OCI-LY7 (cell line): ENCODE measurements at regions not wholly inside any gene's neighbourhood (a gene's known extent, or its start where the extent isn't known, plus 50 kb on each side); places are given as distances from the start of the nearest gene placed in this dataset.
"Not testable (repeated sequence)": the region's sequence is repeated elsewhere in the genome, so short reads cannot be mapped to it uniquely, and the experiment has no call there.

Experiments
- BruUV-seq: library from RNA; stranded (reverse); fragments of 400-500 nt; replicated peaks from 2 replicates; lab custom pipeline; 2021; lab: Mats Ljungman, UMichigan
- CTCF ChIA-PET: fragments of 300-600 bp; sonication (Branson Sonifier 250); formaldehyde crosslinking; loops from one replicate; lab custom pipeline; 2022; ENCODE audit warnings: antibody characterized with exemption; ENCODE audit not compliant: unreplicated experiment; lab: Charles Lee
- POLR2A ChIA-PET: fragments of 300-600 bp; sonication (Branson Sonifier 250); formaldehyde crosslinking; loops from one replicate; lab custom pipeline; 2022; ENCODE audit warnings: antibody characterized with exemption; lab: Charles Lee
- DNase-seq: peaks from one replicate; pipeline ENCODE4 v3.0.0-alpha.2; 2015; ENCODE audit warnings: low spot score
- H2AFZ ChIP-seq: fragments of 200-600 bp; sonication (generic), shearing (Covaris generic); 2 replicates; pipeline ENCODE4 v1.6.1; 2014; ENCODE audit warnings: mild to moderate bottlenecking, antibody characterized with exemption, low read length, moderate library complexity
- H3K27ac ChIP-seq: fragments of 200-600 bp; sonication (generic); 2 replicates; pipeline ENCODE4 v1.5.1; 2014; ENCODE audit warnings: mixed run types, low read depth, mild to moderate bottlenecking, moderate library complexity, low read length, inconsistent platforms; ENCODE audit not compliant: poor library complexity, severe bottlenecking
- H3K36me3 ChIP-seq: fragments of 200-600 bp; sonication (generic); 2 replicates; pipeline ENCODE4 v1.6.1; 2014; ENCODE audit warnings: mild to moderate bottlenecking, antibody characterized with exemption, low read length, moderate library complexity, mixed read lengths; ENCODE audit not compliant: insufficient read depth
- H3K4me1 ChIP-seq: fragments of 200-600 bp; sonication (generic); 2 replicates; pipeline ENCODE4 v1.5.1; 2014; ENCODE audit warnings: mild to moderate bottlenecking, low read length; ENCODE audit not compliant: insufficient read depth, poor library complexity, severe bottlenecking
- H3K4me2 ChIP-seq: fragments of 200-600 bp; sonication (generic); 2 replicates; pipeline ENCODE4 v1.6.1; 2014; ENCODE audit warnings: mild to moderate bottlenecking, low read length
- H3K4me3 ChIP-seq: fragments of 200-600 bp; sonication (generic); 2 replicates; pipeline ENCODE4 v1.5.1; 2014; ENCODE audit warnings: mild to moderate bottlenecking, low read depth, low read length; ENCODE audit not compliant: poor library complexity, severe bottlenecking
- H3K79me2 ChIP-seq: fragments of 200-600 bp; sonication (generic); 2 replicates; pipeline ENCODE4 v1.6.1; 2016; ENCODE audit warnings: low read depth, mild to moderate bottlenecking, low read length, moderate library complexity, mixed read lengths; ENCODE audit not compliant: insufficient read depth
- H3K9me2 ChIP-seq: fragments of 200-600 bp; sonication (generic); 2 replicates; pipeline ENCODE4 v1.6.1; 2016; ENCODE audit warnings: mild to moderate bottlenecking, low read length, mixed read lengths; ENCODE audit not compliant: insufficient read depth
- H3K9me3 ChIP-seq: fragments of 200-600 bp; sonication (generic); 2 replicates; pipeline ENCODE4 v1.6.1; 2014; ENCODE audit warnings: mild to moderate bottlenecking, mixed run types, low read length, mixed read lengths
- H4K20me1 ChIP-seq: fragments of 200-600 bp; sonication (generic); 2 replicates; pipeline ENCODE4 v1.6.1; 2014; ENCODE audit warnings: mild to moderate bottlenecking, antibody characterized with exemption, low read length, moderate library complexity, mixed read lengths; ENCODE audit not compliant: insufficient read depth
- EZH2phosphoT487 ChIP-seq: fragments of 200-600 bp; sonication (generic); IDR thresholded peaks from 2 replicates; pipeline ENCODE4 v1.6.1; 2018; ENCODE audit warnings: low read depth, borderline replicate concordance, mild to moderate bottlenecking, mixed run types, antibody characterized with exemption, low read length, moderate library complexity, mixed read lengths
- intact Hi-C: fragments of 100-400 bp; cut with micrococcal nuclease; formaldehyde crosslinking; loops from one replicate; pipeline ENCODE4 v1.10.0; 2022; ENCODE audit not compliant: unreplicated experiment
- TF ChIP-seq, protein P1 (sequence below): fragments of 200-600 bp; sonication (generic); conservative IDR thresholded peaks from 2 replicates; pipeline ENCODE4 v1.5.1; 2014; ENCODE audit warnings: mild to moderate bottlenecking, antibody characterized with exemption, low read length, moderate library complexity, mixed read lengths

DNA sequence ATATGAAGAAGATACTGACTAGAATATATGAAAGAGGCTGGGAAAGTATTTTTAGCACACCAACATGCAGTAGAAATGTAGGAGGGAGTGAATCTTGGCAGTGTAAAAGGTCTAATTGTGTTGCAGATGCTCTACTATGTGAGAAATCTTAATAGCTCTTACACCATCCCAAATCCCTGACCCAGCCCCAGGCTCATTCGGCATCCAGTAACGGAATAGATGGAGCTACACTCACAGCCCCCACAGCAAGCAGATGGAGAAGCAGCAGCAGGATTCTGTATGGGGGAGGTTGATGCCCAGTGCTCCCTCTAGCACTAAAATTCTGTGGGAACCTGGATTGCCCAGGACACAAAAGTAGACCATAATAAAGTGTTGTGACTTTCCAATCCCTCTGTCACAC is 153.2 kb upstream of the PRDX4 start:
- no peak for TF ChIP-seq EZH2phosphoT487
- TF ChIP-seq, protein P1, sequence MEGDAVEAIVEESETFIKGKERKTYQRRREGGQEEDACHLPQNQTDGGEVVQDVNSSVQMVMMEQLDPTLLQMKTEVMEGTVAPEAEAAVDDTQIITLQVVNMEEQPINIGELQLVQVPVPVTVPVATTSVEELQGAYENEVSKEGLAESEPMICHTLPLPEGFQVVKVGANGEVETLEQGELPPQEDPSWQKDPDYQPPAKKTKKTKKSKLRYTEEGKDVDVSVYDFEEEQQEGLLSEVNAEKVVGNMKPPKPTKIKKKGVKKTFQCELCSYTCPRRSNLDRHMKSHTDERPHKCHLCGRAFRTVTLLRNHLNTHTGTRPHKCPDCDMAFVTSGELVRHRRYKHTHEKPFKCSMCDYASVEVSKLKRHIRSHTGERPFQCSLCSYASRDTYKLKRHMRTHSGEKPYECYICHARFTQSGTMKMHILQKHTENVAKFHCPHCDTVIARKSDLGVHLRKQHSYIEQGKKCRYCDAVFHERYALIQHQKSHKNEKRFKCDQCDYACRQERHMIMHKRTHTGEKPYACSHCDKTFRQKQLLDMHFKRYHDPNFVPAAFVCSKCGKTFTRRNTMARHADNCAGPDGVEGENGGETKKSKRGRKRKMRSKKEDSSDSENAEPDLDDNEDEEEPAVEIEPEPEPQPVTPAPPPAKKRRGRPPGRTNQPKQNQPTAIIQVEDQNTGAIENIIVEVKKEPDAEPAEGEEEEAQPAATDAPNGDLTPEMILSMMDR: no peak
- Histone ChIP-seq H3K36me3 (no peaks in the 10 kb centered on the region), H3K9me3 (no peaks in the 10 kb centered on the region), H3K79me2 (no peaks in the 10 kb centered on the region), H3K4me3 (no peak overlapping the region), H3K4me1 (no peaks in the 10 kb centered on the region), H4K20me1 (no peaks in the 10 kb centered on the region), H3K27ac (no peak overlapping the region), H3K4me2 (no peak overlapping the region), H3K9me2 (no peaks in the 10 kb centered on the region), H2AFZ (no peak overlapping the region)
- no TSS peak for BruUV-seq
- POLR2A ChIA-PET: interaction anchor here (0.6 kb wide), 1 partner anchor 1401 kb away, joined by 3 read pairs; no protein-coding TSS in a partner anchor
- intact Hi-C loops: no loop called here
- CTCF ChIA-PET: no interaction called here
- no peak for DNase-seq

DNA sequence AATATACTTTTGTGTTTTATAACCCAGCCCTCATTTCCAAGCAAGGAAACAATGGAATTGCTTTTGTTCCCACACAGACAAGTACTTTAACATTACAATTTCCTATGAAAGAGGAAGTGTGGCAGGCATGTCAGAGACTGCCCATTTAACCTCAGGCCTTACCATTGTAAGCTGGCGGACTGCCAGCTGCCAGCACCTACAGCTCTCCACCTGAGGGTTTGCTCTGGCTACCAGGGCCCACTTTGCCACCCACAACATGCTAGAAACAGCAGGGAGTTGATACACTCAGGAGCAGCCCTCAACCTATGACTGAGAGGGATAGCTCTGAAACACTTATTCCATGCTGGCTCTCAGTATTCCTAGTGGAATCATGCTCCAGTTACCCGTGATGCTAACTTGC is 152.3 kb upstream of the PRDX4 start:
- no TSS peak for BruUV-seq
- intact Hi-C loops: no loop called here
- Histone ChIP-seq H3K9me2 (no peaks in the 10 kb centered on the region), H3K27ac (no peak overlapping the region), H3K36me3 (no peaks in the 10 kb centered on the region), H3K4me1 (no peaks in the 10 kb centered on the region), H3K9me3 (no peaks in the 10 kb centered on the region), H3K79me2 (no peaks in the 10 kb centered on the region), H3K4me2 (no peak overlapping the region), H4K20me1 (no peaks in the 10 kb centered on the region), H3K4me3 (no peak overlapping the region), H2AFZ (no peak overlapping the region)
- POLR2A ChIA-PET: no interaction called here
- CTCF ChIA-PET: no interaction called here
- no peak for DNase-seq
- TF ChIP-seq, protein P1: no peak
- no peak for TF ChIP-seq EZH2phosphoT487

DNA sequence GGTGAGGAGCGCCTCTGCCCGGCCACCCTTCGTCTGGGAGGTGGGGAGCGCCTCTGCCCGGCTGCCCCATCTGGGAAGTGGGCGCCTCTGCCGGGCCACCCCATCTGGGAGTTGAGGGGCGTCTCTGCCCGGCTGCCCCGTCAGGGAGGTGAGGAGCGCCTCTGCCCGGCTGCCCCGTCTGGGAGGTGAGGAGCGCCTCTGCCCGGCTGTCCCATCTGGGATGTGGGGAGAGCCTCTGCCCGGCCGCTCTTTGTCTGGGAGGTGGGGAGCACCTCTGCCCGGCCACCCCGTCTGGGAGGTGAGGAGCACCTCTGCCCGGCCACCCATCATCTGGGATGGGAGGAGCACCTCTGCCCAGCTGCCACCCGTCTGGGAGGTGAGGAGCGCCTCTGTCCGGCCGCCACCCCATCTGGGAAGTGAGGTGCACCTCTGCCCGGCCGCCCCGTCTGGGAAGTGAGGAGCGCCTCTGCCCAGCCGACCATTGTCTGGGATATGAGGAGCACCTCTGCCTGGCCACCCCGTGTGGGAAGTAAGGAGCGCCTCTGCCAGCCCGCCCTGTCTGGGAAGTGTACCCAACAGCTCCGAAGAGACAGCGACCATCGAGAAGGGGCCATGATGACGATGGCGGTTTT is 144.2 kb upstream of the PRDX4 start:
- H3K9me3 ChIP-seq, H3K36me3 ChIP-seq, H2AFZ ChIP-seq, BruUV-seq, H3K4me3 ChIP-seq, H3K9me2 ChIP-seq, H3K4me2 ChIP-seq, H4K20me1 ChIP-seq, H3K79me2 ChIP-seq, POLR2A ChIA-PET, intact Hi-C loops, H3K27ac ChIP-seq, H3K4me1 ChIP-seq, DNase-seq, CTCF ChIA-PET: not testable (repeated sequence)
